ENCODE measurements at regions not wholly inside any gene's neighbourhood (a gene's known extent, or its start where the extent isn't known, plus 50 kb on each side); places are given as distances from the start of the nearest gene placed in this dataset.
"Not testable (repeated sequence)": the region's sequence is repeated elsewhere in the genome, so short reads cannot be mapped to it uniquely, and the experiment has no call there.

GRCh38 chr7:76144664-76145270, 56.9 kb upstream of the SRRM3 start:
- intact Hi-C loops (cut with DNase I); ATAC-seq: not testable (repeated sequence)

GRCh38 chr7:76146374-76146773, 55.3 kb upstream of the SRRM3 start:
- no peak for DNase-seq (ENCODE audit: low spot score)
- intact Hi-C loops (cut with DNase I), result no loop called here
- ATAC-seq, result no peak

More at GRCh38 chr7:76144664-76145270, 56.9 kb upstream of the SRRM3 start:
- not testable (repeated sequence) for DNase-seq (ENCODE audit: low spot score)

GRCh38 chr7:76148947-76149346, 52.7 kb upstream of the SRRM3 start:
- ATAC-seq; intact Hi-C loops (cut with DNase I); DNase-seq (ENCODE audit: low spot score): not testable (repeated sequence)

GRCh38 chr7:76149847-76150691, 51.6 kb upstream of the SRRM3 start:
- ATAC-seq (no peak), DNase-seq (ENCODE audit: low spot score) (no peak)
- intact Hi-C loops (cut with DNase I), result no loop called here

Data from sciatic nerve (tissue), 2 donors.